NCI-H1092 (cell line): ENCODE measurements at regions not wholly inside any gene's neighbourhood (a gene's known extent, or its start where the extent isn't known, plus 50 kb on each side); places are given as distances from the start of the nearest gene placed in this dataset.
"Not testable (repeated sequence)": the region's sequence is repeated elsewhere in the genome, so short reads cannot be mapped to it uniquely, and the experiment has no call there.

Experiments
- DNase-seq: peaks from one replicate; lab custom pipeline; 2025; lab: John Stamatoyannopoulos, UW

DNA sequence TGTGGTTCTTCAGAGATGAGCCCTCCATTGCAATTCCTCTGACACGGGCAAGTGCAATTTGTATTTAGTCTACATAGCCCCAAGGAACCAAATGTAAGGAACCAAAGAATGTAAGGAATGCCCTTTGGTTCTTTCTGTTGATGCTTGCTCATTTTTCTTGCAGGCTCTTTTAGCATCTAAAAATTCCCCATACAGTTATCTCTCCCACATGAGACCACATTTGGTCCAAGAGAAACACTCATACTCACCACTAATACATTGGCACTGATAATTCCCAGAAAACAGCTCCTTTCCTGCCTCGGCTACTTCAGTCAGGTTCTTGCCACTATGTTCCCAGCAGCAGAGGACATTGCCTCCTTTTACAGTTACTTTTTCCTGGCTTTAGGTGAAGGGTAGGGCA is 332.6 kb downstream of the AEBP2 start:
- DNase-seq, result no peak

DNA sequence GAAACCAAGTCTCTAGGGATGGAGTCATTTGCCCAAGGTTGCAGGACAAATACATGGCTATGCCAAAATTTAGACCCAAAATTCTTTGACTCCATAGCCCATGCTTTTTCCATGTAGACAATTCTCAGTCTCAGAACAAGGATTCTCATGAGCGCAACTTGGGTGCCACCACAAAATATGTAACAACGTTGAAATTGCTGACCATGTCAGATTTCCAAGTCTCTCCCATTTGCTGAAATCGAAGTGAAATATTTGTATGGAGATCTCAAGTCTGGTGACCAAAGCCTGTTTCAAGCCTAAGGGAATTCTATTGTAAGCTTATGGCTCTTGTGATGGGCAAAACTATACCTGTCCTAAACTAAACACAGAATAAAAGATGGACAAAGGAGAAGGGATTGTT is 333.5 kb downstream of the AEBP2 start:
- no peak for DNase-seq

DNA sequence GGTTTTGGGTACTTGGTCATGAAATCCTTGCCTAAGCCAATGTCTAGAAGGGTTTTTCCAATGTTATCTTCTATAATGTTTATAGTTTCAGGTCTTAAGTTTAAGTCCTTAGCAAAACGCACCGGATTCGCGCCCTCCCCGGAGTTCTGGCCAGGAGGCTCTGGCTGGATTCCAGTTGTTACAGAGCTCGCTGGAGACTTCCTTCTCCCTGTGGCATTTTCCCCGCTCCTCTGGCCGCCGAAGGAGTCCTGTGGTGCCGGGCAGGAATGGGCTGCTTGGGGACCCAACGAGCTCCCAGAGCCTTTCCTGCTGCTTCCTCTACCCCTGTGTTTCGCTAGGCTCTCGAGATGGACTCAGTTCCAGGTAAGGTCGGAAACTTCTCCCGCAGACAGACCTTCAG is 335.9 kb downstream of the AEBP2 start:
- no peak for DNase-seq

DNA sequence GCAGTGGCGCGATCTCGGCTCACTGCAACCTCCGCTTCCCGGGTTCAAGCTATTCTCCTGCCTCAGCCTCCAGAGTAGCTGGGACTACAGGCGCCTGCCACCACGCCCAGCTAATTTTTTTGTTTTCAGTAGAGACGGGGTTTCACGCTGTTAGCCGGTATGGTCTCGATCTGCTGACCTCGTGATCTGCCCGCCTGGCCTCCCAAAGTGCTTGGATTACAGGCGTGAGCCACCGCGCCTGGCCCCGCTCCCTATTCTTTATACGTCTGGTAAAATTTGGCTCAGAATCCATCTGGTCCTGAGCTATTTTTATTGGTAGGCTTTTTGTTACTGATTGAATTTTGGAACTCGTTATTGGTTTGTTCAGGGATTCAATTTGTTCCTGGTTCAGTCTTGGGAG is 336.7 kb downstream of the AEBP2 start:
- not testable (repeated sequence) for DNase-seq

DNA sequence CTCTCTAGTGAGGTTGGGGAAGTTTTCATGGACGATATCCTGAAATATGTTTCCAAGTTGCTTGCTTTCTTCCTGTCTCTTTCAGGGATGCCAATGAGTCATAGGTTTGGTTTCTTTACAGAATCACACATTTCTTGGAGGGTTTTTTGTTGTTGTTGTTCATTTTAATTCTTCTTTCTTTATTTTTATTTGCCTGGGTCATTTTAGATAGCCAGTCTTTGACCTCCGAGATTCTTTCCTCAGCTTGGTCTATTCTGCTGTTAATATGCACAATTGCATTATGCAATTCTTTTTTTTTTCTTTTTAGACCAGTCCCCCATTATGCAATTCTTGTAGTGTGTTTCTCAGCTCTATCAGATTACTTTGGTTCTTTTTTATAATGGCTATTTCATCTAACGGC is 338.9 kb downstream of the AEBP2 start:
- no peak for DNase-seq

DNA sequence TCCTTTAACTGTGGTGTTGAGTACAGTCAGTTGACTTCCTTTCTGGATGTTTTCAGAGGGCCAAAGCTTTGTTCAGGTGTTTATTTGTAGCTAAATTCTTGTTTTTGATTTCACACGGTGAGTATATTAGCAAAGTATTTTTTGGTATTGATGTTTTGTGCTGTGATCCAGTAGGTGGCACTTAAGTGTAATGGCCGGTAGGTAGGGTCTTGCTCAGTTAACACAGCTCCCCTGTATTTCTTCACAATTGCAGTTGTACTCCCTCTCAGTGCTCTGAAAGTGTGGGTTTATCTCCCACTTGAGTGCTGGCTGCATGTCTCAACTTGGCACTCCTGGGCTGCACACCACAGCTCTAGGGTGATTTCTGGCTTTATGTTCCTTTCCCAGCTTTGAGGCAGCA is 339.5 kb downstream of the AEBP2 start:
- DNase-seq, result no peak

DNA sequence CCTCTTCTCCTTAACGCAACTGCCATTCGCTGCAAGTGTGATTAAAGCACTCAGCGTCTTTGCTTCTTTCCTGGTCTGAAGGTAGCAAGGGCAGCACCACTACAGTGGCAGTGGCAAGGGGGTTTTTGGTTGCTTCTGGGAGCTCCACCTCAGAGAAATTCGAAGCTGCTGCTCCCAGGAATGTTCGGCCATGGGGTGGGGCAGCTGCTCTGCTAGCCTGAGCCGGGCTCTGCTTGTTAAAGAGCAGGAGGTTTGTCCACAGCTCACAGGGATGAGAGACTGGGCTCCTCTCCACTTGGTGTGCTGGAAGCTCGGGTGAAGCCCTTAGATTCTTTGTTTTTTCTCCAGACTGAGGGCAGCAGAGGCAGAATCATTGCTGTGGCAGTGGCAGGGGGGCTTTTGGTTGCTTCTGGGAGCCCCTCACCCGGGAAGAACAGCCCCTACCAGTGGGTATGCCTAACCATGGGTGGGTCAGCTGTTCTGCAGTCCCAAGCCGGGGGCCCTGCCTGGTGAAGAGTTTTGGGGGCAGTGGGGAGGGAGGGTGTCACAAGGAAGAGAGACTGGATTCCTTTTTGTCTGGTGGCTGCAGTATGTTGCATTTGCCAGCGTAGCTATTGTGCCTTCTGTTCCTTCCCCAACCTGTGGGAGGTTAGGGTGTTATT is 340.2 kb downstream of the AEBP2 start:
- no peak for DNase-seq

DNA sequence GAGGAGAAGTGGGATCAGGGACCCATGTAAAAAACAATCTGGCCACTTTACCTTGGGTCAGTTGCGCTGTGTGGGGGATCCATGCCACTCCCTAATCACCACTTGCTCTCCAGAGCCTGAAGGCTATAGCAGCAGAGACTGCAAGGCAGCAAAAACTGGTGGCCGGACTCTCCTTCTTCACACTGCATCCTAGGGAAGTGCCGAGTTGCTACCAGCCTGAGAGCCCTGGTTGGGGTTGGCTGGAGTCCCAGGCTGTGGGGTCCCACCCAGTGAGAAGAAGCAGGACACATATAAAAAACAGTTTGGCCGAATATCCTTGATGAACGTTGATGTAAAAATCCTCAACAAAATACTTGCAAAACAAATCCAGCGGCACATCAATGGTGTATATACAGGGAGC is 341.2 kb downstream of the AEBP2 start:
- DNase-seq, result no peak

DNA sequence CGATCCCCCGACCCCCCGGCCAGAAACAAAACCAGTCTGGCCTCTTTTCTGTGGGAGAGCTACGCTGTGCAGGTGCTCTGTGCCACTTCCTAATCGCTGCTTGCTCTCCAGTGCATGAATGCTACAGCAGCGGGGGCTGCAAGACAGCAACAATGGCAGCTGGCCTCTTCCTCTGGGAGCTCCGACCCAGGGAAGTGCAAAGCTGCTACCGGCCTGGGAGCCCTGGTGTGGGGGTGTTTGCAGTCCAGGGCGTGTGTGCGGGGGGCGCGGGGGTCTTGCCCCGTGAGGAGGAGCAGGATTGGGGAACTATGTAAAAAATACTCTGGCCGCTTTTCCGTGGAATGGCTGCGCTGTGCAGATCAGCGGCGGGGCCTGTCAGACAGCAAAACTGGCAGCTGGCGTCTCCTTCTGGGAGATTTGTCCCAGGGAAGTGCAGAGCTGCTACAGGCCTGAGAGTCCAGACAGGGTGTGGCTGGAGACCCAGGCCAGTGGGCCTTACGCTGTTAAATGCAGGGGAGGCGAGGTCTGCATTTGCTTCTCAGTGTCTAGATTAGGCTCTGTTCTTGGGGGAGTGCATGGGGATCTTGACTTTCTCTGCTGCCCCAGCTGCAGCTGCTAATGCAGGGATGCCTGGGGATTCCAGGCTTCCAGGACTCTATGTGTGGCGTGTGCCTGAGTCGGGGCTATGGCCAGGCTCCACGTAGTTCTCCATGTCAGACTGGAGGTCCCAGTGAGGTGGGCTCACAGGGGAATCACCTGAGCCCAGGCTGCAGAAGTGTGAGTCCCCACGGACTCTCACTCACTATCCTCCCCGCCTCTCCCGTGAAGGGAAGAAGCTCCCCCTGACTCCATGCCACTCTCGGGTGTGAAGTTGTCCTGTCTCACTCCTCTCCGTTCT is 344.5 kb downstream of the AEBP2 start:
- DNase-seq, result no peak

DNA sequence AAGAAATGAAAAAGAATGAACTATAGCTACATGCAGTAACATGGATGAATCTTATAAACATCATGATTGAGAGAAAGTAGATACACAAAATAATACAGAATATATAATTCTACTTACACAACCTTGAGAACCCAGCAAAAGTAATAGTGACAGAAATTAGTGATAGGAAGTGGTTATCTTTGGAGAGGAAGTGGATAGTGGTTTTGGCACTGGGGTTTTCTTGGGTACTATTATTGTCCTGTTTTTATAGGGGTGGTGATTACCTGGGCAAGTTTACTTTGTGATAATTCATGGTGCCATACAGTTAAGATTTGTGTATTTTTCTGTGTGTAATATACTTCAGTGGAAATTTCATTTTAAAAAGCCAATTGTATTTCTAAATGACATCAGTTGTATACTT is 352.7 kb downstream of the AEBP2 start:
- DNase-seq, result no peak

DNA sequence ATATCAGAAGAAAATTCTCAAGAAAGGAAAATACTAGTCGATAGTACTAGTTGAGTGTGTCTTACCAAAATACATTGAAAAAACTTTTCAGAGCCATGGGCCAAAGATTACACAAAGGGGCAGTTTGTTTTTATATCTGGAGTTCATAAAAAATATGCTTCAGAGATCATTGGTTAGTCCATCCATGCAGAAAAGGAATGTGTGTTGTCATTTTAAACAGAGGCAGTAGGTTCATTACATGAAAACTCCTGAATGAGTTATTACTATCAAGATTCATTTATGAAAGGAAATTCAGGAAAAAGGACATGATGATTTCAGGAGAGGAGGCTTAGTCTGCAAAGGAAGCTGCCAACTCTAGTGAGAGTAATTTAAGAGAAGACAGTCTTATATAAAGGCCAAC is 354.8 kb downstream of the AEBP2 start:
- no peak for DNase-seq

DNA sequence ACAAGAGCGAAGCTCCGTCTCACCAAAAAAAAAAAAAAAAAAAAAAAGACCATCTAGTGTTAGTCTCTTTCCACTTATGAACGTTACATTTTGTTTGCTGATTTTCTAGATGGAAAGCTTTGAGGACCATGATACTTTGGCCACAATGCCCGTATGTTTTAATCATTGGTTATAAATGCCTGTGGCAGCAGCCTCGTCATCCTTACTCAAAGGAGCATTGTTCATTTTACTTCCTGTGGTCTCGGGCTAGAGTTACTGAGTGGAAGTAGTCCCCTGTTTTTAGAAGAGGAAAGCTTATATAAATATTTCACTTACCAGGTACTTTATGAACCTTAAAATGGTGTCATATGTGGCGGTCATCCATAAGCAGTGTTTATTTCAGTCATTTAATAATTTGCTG is 359.9 kb downstream of the AEBP2 start:
- no peak for DNase-seq

DNA sequence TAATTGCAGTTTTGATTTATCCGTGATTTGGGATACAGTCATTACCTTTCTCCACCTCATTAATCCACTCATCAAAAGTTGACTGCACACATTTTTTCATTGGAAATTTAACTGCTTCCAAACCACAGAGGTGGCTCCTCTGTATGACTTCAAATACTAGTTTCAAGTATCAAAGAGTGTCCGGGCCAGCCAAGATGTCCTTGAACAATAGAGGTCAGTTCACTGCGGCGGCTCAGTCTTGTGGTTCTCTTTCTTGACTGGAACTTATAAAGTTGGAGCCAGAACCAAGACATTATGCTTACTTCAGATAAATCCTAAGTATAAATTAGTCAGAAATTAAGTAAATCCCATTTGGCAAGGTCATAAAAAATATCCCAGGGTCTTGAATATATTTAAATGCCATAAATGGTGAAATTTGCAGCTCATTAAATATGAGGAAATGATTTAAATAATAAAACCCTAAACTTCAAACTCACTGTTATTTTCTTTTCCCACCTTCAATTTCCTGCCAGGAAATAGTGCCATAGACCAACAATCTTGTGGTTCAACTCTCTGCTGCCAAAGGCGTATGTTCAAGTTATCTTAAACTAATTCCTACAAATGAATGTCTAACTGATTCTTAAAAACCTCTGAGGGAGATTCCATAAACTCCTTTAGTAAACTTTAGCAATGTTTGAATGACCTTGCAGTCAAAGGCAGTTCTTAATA is 360.8 kb downstream of the AEBP2 start:
- no peak for DNase-seq

DNA sequence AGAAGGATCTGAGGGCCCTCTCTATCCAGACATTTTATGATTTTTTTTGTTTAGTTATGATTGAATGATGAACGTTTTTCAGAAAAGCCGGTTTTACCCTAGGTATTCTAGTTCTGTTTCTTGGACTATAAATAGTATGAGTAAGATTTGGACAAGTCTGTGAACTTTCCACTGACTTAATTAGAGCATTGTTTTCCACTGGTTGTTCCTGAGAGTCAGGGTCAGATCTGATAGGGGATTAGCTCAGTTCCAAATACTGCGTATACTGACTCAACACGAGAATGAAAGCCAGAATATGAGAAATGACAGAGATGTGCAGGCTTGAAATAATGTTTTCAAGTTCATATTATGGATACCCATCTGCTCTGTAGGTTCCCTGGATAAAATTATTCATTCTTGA is 361.6 kb downstream of the AEBP2 start:
- DNase-seq, result no peak

DNA sequence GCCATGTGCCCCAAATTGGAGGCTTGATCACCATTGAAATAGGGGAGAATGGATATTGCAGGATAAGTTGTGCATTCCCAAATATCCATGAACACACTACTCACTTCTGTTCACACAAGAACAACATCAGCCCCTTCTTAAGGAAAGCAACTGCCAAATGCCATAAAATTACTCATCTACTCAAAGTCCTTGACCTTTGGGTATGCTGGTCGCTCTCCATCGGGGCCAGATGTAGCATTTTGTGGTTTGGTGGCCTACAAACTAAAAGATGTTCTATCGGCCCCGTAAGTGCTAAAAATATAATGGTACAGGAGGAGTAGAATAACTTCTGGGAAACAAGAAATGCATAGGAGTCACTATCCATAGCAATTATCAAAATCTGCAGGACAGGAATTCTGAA is 362.6 kb downstream of the AEBP2 start:
- DNase-seq, result no peak

DNA sequence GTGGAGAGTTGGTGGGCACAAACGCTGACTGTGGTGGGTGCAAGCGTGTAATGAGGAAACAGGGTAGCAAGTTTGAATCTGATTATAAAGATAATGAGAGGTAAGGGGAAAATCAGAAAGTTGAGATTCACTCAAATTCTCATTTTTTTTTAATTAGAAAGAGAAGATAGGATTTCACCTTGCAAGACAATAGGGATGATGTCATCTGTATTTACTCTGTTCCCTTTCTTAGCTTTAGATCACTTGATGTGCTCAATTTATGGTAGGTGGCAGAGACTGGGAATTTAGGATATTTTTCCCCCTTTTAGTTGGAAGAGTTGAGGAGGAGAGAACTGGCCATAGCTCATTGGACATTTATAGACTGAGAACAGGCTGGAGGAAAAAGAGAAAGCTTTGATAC is 363.6 kb downstream of the AEBP2 start:
- DNase-seq, result no peak

DNA sequence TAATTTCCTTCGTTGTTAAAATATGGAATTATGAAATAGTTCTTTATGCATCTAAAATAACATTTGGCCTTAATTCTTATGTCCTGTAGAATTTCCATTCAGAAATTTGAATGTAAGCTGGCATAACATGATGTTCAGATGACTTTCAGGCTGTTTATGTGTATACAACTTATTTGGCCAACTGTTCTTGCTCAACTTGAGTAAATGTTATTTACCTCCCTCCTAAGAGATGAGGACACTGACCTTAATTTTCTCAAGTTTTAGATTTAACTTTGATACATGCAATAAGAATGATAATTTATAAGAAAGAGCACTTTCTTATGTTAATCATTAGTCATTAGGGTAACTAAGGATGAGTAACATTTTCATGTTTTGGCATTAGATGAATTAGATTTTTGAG is 365.4 kb downstream of the AEBP2 start:
- no peak for DNase-seq

DNA sequence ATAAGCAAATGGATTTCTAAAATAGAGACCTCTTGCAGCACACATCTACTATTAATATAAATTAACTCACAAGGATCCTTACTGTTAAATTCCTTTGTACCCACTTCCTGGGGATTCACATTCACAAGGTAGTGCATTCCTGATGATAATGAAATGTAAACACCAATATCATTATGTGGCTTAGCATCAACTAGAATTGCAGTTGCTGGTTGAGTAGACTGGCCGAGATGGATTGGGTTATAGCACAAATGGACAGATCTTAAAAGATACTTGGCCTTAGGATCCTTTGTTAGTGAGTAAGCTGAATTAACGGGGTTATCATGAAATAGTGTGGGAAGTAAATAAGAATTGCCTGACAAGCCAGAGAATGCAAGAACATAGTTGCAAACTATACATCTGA is 369.1 kb downstream of the AEBP2 start:
- no peak for DNase-seq

DNA sequence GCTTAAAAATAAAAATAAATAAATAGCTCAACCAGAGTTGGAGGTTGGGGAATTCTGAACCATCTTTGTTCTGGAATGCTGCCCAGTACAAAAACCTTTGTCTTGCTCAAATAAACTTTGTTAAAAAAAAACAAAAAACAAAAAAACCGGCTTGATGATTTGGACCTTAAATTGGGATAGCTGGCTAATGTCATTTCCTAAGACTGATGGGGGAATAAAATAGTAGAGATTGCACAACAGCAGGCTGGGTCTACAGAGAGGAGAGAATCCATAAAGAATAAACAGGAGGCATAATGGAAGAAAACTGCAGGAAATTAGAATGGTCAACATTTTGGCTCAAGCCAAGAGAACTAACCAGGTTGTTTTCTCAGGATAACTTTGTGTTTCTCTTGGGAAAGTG is 370.9 kb downstream of the AEBP2 start:
- no peak for DNase-seq

DNA sequence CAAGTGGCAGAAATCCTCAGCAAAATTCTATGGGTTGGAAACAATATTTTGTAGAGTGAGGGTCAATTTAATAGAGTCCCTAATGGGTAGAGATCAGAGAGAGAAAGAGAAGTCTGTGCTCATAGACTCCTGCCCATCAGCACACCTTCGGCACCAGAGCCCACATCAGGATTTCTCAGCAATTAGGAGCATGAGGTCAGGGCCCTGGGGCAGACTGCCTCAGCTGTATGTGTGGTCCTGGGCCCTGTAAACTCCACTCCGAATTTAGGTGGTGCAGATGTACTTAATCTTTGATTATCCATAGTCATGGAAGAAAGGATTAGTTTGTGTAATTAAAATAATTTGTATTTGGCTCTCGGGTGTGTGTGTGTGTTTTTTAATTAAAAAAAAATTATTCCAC is 372.6 kb downstream of the AEBP2 start:
- DNase-seq, result no peak

DNA sequence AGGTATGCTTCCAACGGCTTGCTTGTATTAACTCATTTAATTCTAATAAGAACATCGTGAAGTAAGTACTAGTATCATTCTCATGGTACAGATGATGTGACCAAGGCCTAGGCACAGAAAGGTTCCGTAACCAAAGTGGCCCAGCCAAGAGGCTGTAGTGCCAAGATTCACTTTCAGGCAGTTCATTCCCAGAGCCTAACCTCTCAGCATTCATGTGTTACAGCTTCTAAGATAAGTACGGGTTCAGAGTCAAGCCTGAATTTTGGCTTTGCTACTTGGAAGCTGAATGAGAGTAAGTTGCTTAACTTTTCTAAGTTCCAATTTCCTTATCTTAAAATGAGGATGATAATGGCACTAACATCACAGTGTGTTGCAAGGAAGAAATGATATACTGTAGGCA is 379.9 kb downstream of the AEBP2 start:
- no peak for DNase-seq

DNA sequence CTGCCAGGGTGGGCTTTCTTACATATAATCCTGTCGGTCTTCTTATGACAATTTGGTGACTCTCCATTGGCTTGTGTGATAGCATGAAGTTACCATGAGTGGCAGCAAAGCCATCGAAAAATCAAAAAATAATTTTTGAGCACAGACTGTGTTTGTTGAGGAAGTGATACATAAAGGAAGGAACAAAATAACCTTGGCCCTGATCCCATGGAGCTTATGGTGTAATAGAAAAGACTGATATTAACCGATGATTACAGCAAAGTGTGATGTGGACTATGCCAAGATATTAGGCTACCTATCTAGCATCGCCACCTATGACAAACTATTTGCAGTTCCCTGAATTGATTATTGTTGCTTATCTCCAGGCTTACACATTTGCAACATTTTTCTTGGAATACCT is 383.2 kb downstream of the AEBP2 start:
- DNase-seq, result no peak

DNA sequence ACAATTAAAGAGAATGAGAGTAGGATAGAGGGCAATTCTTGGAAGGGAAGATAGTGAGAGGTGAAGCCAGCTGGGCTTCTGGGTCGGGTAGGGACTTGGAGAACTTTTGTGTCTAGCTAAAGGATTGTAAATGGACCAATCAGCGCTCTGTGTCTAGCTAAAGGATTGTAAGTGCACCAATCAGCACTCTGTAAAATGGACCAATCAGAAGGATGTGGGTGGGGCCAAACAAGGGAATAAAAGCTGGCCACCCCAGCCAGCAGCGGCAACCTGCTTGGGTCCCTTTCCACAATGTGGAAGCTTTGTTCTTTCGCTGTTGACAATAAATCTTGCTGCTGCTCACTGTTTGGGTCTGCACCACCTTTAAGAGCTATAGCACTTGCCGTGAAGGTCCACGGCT is 384.0 kb downstream of the AEBP2 start:
- not testable (repeated sequence) for DNase-seq
